ENCODE measurements at regions not wholly inside any gene's neighbourhood (a gene's known extent, or its start where the extent isn't known, plus 50 kb on each side); places are given as distances from the start of the nearest gene placed in this dataset.

DNA sequence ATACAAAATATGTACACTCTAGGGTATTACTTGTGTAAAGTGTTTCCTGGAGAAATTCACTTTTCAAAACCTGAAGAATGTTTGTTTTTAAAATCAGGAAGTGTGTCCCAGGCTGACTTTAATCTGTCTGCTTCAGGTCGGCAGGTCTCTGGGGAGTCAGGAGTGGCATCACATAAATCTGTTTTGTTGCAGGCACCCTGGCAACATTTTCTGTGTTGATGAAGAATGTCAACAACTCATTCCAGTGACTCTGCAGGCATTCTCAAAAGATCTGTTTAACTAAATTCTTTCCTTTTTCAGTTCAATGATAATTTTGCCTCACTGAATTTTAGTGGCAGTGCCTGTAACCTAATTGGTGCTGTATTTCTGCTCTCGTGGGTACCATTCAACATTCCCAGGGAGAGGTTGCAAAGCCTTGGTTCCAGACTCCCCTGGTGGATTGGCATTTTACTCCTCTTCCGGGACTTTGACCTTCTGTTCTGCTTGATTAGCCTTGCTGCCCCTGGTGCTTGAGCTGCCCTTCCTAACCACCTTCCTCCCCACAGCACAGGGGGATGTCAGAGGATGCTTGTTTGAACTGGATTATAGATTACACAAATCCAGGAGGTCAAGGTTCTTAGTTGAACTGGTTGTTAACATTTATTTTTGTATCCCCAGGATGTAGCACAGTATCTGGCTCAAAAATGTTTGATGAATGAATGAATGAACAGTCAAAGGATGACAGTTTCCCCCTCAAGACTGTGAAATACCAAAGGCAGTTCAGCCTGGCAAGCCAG, 55.4 kb upstream of the LPGAT1 start:
- no peaks in the 10 kb centered on the region for H3K4me1 Mint-ChIP-seq (ENCODE audit: low read depth, unreplicated experiment)
- no peak overlapping the region for H3K27ac Mint-ChIP-seq (ENCODE audit: unreplicated experiment)
- H3K4me3 Mint-ChIP-seq (ENCODE audit: unreplicated experiment), result no peak overlapping the region

DNA sequence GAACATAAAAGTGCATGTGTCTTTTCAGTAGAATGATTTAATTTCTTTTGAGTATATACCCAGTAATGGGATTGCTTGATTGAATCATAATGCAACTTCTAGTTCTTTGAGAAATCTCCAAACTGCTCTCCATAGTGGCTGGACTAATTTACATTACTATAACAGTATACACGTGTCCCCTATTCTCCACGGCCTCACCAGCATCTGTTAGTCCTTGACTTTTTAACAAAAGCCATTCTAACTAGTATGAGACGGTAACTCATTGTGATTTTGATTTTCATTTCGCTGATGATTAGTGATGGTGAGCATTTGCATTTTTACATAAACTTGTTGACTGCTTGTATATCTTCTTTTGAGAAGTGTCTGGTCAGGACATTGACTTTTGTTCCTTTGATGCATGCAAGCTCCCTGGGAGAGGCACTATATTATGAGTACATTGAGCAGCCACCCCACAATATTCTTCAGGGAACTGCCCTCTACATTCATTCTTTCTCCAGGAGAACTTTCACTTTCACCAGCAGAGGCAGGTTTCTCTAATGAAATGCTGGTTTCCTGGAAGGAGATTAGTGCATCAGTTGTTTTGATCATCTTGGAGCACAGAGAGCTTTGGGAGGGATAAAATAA, 51.9 kb upstream of the LPGAT1 start:
- Mint-ChIP-seq H3K27me3 (ENCODE audit: low read depth, unreplicated experiment) (peaks cover 27% of the 10 kb centered on the region), H3K4me1 (ENCODE audit: low read depth, unreplicated experiment) (no peaks in the 10 kb centered on the region), H3K4me3 (ENCODE audit: unreplicated experiment) (no peak overlapping the region), H3K36me3 (ENCODE audit: low read depth, unreplicated experiment) (no peaks in the 10 kb centered on the region), H3K27ac (ENCODE audit: unreplicated experiment) (no peak overlapping the region), H3K9me3 (ENCODE audit: unreplicated experiment) (peaks cover 8% of the 10 kb centered on the region)
- TF ChIP-seq EZH2 (IDR thresholded peaks at IDR 0.05; ENCODE audit: insufficient read depth, low read length), result no peak
- TF ChIP-seq, protein P1, sequence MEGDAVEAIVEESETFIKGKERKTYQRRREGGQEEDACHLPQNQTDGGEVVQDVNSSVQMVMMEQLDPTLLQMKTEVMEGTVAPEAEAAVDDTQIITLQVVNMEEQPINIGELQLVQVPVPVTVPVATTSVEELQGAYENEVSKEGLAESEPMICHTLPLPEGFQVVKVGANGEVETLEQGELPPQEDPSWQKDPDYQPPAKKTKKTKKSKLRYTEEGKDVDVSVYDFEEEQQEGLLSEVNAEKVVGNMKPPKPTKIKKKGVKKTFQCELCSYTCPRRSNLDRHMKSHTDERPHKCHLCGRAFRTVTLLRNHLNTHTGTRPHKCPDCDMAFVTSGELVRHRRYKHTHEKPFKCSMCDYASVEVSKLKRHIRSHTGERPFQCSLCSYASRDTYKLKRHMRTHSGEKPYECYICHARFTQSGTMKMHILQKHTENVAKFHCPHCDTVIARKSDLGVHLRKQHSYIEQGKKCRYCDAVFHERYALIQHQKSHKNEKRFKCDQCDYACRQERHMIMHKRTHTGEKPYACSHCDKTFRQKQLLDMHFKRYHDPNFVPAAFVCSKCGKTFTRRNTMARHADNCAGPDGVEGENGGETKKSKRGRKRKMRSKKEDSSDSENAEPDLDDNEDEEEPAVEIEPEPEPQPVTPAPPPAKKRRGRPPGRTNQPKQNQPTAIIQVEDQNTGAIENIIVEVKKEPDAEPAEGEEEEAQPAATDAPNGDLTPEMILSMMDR (IDR thresholded peaks at IDR 0.05; ENCODE audit: insufficient read depth, low read depth, low read length), result no peak
- Histone ChIP-seq H3K4me2 (ENCODE audit: low read length) (no peak overlapping the region), H3K27me3 (ENCODE audit: insufficient read depth, low read length) (peaks cover 7% of the 10 kb centered on the region), H3K9ac (ENCODE audit: low read length) (no peak overlapping the region), H4K20me1 (ENCODE audit: insufficient read depth, low read length) (no peaks in the 10 kb centered on the region), H2AFZ (ENCODE audit: low read depth, low read length) (no peak overlapping the region), H3K4me3 (ENCODE audit: insufficient read depth, low read depth, low read length) (no peak overlapping the region), H3K4me1 (ENCODE audit: insufficient read depth, low read length) (no peaks in the 10 kb centered on the region), H3K36me3 (ENCODE audit: insufficient read depth, low read length) (no peaks in the 10 kb centered on the region), H3K27ac (ENCODE audit: low read depth, low read length) (no peak overlapping the region), H3K79me2 (ENCODE audit: insufficient read depth, low read length) (no peaks in the 10 kb centered on the region), H3K9me3 (ENCODE audit: insufficient read depth, low read depth, low read length) (peaks cover 3% of the 10 kb centered on the region)
- no peak for FAIRE-seq
- no peak for DNase-seq (ENCODE audit: low read depth)

More for the DNA sequence above, 55.4 kb upstream of the LPGAT1 start:
- H3K27me3 ChIP-seq (ENCODE audit: insufficient read depth, low read length), result peaks cover 7% of the 10 kb centered on the region
- DNase-seq (ENCODE audit: low read depth), result no peak
- H3K9me3 ChIP-seq (ENCODE audit: insufficient read depth, low read depth, low read length), result peaks cover 2% of the 10 kb centered on the region
- no peaks in the 10 kb centered on the region for H3K79me2 ChIP-seq (ENCODE audit: insufficient read depth, low read length)
- FAIRE-seq, result no peak
- H3K4me1 ChIP-seq (ENCODE audit: insufficient read depth, low read length), result no peaks in the 10 kb centered on the region
- H3K36me3 Mint-ChIP-seq (ENCODE audit: low read depth, unreplicated experiment), result no peaks in the 10 kb centered on the region
- no peak overlapping the region for H3K9ac ChIP-seq (ENCODE audit: low read length)
- H3K27me3 Mint-ChIP-seq (ENCODE audit: low read depth, unreplicated experiment), result peaks cover 43% of the 10 kb centered on the region
- H3K4me2 ChIP-seq (ENCODE audit: low read length), result no peak overlapping the region
- H4K20me1 ChIP-seq (ENCODE audit: insufficient read depth, low read length), result no peaks in the 10 kb centered on the region
- no peak overlapping the region for H2AFZ ChIP-seq (ENCODE audit: low read depth, low read length)
- H3K9me3 Mint-ChIP-seq (ENCODE audit: unreplicated experiment), result peaks cover 8% of the 10 kb centered on the region
- TF ChIP-seq, protein P1 (IDR thresholded peaks at IDR 0.05; ENCODE audit: insufficient read depth, low read depth, low read length), result no peak
- TF ChIP-seq EZH2 (IDR thresholded peaks at IDR 0.05; ENCODE audit: insufficient read depth, low read length), result no peak
- H3K36me3 ChIP-seq (ENCODE audit: insufficient read depth, low read length), result no peaks in the 10 kb centered on the region
- H3K27ac ChIP-seq (ENCODE audit: low read depth, low read length), result no peak overlapping the region
- H3K4me3 ChIP-seq (ENCODE audit: insufficient read depth, low read depth, low read length), result no peak overlapping the region
